SW480 (cell line): ENCODE measurements at regions not wholly inside any gene's neighbourhood (a gene's known extent, or its start where the extent isn't known, plus 50 kb on each side); places are given as distances from the start of the nearest gene placed in this dataset.
"Not testable (repeated sequence)": the region's sequence is repeated elsewhere in the genome, so short reads cannot be mapped to it uniquely, and the experiment has no call there.

ENCODE experiments used
- DNase-seq: peaks from one replicate; pipeline ENCODE4 v3.0.0-alpha.2; 2016; ENCODE audit warnings: low spot score

DNA sequence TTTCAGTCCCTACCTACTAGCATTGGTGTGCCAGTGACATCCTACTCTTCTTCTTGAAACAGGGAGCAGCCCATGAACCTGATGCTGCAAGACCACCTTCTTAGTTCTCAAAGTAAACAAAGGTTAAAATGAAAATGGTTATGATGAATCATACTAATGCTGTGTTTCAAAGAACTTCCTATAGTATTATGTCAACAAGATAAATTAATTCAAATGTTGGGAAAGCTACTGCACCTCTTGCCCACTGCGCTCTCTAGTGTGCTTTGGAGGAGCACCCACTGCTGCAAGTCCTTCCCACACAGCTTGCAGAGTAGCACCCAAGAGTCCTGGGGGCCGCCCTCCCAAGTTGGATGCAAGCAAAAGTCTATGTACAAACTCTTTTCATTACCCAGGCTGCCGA is 81.1 kb downstream of the CD200R1L start:
- no peak for DNase-seq

DNA sequence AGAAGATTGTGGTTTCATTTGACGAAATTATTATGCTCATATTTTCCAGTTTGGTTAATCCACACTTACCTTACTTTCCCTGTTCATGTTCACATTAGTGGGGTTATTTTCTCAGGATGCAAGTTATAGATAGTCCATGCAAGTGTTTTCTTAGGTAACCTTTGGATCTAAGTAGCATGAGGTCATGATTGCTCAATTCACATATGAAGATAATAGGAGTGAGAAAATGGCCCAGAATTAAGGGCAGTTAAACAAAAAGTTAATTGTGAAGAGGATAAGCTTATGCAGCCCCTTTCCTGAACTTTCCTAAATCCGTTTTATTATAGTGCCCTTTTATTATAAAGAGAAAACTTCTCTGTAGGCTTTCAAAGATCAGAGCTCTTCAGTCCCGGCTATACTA is 83.4 kb downstream of the CD200R1L start:
- DNase-seq: no peak

DNA sequence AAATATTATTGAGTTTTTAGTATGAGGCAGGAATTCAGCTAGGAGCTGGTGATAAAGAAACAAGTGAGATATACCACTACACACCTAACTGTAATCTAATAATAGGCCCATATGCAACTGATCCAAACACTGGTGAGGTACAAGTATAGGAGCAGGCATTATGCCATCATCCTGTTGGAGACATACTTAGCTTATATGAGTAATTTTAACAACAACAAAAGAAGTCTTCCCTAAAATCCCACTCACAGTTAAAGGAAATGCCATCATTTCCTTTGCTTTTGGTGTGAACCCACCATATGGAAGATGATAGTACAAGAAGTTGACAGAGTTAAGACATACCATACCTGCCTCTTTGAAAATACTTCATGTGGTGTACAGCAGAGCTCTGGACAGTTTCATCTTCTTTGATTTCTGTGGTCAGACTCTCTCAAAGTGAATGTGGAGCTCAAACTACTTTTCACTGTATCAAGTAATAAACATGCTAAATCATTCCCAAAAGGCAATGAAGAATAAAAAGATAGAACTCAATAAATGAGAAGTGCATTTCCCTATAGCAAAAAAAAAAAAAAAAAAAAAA is 85.5 kb downstream of the CD200R1L start:
- DNase-seq: no peak

DNA sequence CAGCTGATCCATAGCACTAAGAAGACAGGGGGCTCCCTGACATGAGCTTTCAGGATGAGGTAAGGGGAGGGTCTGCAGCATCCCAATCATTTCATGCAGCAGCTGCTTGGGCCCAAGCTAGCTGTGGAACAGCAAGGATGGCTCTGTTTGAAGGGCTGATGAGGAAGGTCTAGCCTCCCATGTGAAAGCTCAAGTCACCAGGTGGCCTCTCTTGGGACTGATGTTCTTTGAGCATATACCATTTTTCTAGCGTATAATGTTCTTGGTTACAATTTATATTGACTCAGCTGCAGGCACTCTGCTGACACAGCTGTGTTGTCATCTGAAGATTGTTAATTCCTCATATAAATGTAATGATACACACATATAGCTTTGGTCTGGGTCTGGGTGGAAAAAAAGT is 87.0 kb downstream of the CD200R1L start:
- DNase-seq: no peak

DNA sequence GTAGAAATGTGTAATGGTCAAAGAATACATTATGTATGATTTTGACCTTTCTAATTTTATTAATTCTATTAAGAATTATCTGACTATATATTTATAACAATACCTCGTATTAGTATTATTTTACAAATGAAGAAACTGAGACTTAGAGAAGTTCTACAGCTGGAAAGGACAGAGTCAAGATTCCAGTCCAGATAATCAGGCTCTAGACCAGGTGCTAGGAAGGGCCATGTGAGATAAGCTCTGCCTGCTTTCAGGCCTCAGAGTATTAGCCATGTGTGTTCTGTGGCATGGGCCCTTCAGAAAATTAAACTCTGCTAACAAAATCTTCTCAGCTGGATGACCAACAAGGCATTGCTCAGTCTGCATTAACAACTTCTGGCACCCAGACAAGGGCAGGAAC is 87.5 kb downstream of the CD200R1L start:
- no peak for DNase-seq

DNA sequence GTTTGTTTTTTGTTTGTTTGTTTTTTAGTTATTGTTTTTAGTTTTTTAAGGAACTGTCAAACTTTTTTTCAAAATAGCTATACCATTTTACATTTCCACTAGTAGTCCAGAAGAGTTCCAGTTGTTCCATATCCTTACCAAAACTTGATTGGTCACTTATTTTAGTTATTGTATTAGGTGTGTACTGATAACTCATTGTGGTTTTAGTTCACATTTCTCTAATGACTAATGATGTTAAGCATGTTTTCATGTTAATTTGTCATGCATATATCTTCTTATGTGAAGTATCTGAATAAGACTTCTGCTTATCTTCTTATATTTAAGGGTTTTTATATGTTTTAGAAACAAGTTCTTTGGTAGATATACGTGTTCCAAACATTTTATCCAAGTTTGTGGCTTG is 89.5 kb downstream of the CD200R1L start:
- DNase-seq: no peak

DNA sequence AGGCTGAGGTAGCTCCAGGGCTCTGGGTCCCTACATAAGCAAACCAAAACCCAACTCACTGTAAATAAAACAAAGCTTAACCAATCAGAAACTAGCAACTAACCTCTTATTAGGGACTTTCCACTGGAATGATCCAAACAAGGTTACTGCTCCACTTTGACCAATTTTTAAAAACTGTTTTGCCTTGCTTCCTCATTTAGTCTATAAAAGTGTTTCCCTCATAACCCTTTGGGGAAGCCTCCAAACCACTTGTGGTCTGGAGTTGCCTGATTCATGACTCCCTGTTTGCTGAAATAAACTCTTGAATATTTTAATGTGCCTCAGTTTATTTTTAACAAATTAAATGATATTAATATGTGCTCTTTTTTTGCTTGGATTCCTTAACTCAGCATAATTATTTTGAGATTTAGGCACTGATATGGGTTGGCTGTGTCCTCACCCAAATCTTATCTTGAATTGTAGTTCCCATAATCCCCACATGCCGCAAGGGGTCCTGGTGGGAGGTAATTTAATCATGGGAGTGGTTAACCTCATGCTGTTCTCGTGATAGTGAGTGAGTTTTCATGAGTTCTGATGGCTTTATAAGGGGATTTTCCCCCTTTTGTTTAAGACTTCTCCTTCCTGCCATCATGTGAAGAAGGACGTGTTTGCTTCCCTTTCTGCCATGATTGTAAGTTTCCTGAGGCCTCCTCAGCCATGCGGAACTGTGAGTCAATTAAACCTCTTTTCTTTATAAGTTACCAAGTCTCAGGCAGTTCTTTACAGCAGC is 90.6 kb downstream of the CD200R1L start:
- no peak for DNase-seq

DNA sequence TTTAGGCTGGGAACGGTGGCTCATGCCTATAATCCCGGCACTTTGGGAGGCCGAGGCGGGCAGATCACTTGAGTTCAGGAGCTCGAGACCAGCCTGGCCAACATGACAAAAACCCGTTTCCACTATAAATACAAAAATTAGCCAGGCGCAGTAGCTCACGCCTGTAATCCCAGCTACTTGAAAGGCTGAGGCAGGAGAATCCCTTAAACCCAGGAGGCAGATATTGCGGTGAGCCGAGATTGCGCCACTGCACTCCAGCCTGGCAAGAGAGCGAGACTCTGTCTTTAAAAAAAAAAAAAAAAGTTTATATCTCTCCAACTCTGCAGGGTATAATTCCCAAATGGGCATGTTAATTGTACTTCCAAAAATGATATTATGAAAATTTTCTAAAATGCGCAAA is 91.6 kb downstream of the CD200R1L start:
- not testable (repeated sequence) for DNase-seq

DNA sequence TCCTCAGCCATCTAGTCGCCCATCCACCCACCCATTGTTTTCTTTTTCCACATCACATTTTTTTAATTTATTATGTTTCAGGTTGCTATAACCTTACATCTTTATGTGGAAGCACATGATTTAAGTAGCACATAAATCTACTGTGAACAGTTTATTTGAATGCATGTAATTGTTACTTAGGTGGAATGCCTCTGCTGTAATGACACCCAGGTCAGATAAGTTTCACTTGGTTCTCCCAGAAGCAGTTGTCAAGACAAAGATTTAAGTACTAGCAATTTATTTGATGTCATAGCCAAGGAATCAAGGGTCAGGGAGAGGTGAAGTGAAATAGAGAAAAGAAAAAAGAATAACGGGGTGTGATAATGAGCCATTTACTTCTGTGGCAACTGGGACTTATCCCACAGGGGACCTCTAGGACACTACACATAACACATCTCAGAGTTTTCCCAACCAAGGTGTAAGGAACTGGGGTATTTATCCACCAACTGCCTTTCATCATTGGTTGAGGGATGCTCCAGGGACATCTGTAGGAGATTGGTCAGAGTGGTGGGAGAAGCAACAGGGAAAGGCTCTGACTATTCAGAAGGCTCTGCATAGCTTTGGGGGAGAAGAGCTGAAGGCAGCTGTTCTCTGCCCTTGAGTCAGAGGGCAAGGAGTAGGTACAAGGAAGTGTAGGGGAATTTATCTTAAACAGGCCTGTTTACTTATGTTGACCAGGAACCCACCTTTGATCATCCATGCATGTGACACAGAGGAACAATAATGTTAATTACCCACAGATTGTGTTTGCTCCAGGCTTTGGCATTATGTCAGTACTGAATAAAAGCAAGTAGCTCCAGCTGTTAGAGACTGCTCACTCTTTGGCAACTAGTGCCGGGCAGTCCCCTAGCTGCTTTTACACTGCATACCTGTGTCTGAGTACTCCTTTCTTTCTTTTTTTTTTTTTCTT is 94.8 kb downstream of the CD200R1L start:
- DNase-seq: peak; percentile 21

DNA sequence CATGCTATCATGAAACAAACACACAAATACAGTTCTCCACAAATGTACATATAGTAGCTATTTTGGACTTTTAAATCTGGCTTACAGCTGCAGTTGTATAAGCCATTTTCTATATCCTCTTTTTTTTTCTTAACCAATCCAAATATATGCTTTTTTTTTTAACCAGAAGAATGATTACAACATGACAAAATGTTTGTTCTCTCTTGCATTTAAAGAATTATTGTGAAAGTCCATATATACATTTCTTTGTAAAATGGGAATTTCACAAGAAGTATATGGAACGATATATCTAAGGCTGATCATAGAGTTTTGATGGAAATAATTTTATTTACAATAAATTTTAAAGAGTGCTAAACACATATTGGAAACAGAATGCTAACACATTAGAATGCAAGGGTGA is 95.6 kb downstream of the CD200R1L start:
- DNase-seq: no peak

DNA sequence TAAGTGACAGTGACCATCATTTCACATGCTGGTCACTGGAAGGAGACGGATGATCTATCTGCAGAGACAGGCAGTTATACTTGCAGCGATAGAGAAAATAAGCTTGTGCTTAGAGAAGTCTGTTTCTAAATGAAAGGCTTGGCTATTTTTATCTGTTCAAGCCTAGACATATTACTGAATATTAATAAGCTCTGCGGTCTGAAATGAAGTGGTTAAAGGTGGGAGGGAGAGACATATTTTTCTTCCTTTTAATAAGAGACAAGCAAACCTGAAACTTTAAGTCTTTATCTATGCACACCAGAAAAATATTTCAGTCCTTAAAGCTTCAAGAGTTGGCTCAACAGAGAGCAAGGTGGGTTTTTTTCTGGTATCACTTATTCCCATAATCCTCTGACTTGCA is 99.0 kb downstream of the CD200R1L start:
- DNase-seq: no peak

DNA sequence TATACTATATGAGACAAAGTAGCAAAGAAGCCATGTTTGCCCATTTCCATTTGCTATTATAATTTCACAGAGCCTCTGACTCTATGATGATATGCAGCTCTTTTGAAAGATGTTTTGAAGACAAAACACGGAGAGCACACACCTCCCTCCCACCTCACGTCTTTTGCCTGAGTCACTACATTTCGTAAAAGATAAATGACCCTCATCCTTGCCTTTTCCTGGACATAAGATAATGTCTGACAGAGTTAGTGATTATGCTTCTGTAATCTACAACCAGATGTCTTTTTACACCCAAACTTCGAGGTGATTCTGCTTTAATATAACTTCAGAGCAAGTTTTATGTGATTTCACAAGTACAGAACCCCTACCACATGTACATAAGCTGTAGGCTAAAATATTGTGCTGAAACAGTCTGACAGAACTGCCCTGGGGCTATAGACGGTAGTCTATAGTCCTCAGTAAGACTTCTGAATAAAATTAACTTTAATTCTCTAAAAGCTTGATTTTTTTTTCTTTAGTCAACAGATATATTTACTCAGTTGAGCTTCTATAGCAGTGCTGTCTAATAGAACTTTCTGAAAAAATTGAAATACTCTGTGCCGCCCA is 99.9 kb downstream of the CD200R1L start:
- DNase-seq: no peak

DNA sequence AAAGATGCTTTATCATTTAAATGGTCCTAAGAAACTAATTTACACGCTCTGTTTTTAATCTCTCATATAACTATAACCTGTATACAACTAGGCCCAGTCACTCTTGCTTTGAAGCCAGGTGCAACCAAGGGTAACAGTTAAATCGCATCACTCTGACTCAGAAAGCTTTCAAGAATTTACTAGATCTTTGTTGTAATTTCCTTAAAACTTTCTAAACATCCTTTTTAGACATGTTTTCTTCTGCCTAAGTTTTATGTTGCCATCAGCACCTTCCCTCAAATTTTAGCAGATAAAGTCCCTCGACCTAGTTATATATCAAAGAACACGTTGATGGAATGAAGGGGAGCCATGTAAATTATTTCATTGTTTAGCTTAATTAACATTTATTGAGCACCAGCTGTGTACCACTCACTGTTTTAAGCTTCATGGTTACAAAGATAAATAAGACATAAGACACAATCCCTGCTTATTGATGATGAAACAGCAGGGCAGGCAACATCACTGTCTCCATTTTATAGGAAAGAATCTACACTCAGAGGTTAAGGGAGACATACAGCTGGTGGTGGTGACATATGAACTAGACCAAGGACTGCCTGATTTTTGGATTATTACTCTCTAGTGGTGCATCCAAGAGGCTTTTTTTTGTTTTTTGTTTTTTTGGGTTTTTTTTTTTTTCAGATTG is 101.0 kb downstream of the CD200R1L start:
- no peak for DNase-seq

DNA sequence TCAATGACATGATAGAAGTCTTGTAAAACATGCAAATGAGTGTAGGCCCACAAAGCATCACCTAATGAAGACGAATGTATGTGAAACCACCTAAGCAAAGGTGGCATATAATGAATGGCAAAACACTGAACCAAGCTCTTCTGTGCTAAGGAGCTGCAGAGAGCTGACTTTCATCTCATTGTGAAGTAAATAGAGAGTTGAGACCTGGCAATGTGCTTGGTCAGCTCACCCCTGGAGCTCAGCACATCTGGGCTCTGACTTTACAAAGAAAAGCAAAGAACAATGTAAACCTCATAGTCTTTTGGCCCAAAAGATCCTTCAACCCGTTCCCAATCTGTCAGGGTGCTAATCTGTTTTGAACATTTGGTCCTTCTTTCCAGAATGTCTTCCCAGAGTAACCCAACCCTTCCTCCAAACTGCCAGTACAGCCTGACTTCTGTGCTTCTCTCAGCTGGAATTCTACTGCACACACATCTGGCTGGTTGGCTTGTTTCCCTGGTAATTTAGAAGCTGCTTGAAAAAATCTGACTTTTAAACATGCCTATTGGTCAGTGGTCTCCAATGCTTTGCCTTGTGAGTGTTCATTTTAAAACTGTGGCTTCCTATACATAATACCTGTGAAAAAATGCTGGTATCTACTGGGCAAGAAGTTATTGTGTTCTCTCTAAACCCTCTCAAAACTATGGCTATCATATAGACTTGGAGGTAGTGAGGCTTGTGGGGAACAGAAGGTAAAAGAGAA is 101.7 kb downstream of the CD200R1L start:
- no peak for DNase-seq

DNA sequence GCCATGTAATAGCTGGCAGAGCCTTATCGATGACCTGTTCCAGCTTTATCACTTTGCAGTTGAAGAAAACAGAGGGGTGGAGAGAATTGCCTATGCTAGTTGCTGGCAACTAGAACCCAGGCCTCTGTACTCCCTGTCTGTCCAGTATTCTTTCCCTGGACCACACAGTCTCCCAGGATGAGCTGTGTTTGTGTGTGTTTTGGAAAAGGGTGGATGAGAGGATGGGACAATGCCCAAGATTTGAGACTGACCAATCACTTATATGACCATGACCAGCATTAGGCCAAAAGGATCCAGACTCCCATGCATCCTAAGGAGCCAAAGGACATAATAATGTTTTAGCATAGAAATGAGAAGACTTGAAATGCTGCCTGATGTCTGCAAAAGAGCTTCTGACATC is 102.6 kb downstream of the CD200R1L start:
- DNase-seq: no peak

DNA sequence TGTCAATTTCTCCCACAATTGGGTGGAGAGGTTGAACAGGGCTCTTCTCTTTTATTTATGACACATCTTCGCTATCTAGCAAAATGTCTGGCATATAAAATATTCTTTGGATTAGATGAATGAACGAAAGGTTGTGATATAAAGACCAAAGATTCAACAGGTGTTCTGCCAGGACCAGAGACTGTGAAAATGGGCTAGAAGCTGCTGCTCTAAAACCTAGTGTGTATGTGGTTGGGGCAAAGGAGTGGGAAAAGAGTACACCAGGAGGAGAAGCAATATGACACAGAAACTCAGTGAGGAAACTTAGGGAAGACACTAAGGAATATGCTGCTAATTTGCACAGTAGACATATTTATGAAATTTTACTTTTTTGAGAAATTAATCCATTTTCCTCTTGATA is 102.0 kb upstream of the CCDC80 start:
- no peak for DNase-seq

DNA sequence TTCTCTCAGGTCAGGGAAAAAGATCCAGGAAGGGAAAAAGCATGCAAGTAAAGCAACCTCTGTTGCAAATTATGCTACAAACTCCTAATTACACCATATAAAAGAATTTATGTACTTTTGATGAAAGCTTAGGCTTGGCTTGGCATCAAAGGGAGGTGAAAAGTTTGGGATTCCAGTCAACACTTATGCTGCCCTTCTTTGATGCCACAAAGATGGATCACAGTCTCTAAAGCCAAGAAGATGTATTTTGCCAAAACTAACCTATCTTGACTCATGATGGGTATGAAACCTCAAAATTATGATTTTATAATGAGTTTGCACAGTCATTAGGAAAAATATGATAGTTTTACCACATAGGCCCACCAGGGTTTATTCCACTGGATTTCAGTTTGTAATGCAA is 101.0 kb upstream of the CCDC80 start:
- no peak for DNase-seq

DNA sequence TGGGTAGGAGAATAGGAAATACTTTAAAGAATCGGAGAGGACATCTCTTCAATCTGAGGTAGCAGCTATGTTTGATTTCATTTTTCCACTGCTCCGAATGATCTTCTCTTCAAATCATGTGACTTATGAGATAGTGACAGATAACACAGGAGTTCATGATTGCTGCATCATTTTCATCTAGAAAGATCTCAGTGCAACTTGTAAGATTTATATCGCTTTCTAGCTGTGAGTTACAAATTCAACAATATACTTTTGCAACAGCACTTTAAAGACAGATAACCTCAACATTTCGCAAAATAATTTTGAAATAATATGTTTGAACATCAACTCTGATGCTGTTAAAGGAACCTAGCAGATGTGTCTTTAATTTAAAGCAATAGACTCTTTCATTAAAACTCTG is 99.9 kb upstream of the CCDC80 start:
- no peak for DNase-seq

DNA sequence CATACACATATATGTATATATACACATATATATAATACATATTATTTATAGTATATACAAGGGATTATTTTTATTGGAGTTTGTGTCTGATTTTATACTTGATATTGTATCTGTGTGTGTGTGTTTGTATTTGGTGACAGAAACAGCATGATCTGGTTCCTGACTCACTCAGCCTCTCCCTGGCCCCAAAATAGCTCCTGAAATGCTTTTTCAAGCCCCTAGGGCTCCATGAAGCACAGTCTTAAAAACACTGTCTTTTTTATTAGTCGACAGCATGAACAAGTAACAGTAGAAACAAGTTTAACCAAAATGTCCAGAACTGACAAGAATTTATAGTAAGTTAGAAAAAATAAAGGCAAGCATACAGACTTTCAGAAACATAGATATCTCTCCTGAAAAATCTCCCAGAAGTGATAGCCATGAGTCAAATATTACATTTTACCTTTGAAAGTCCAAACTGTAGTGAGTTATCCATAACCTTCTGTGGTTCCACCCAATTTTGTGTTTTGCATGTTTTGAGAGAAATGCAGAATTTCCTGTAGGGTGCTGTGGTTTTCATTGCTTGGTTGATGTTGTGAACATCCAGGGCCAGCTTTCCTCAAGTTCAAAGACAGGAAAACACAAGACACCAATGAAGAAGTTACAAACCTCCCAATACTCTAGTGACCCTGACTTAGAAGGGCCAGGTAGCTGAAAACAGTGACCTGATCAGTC is 98.5 kb upstream of the CCDC80 start:
- no peak for DNase-seq

DNA sequence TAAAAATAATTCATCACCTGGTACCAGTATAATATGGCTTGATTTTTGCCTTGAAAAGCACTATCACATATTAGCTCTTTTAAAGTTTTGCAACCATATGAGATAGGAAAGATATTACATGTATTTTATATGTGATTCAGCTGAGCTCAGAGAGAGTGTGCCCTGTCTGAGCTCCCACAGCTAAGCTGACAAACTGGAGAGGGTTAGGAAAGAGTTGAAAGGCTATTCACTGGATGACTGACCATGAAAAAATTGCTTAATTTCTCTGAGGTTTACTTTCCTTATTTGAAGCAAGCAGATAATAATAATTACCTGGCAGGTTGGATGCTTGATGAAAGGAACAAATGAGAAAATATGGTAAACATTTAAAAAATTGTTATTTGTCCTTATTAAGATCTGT is 97.4 kb upstream of the CCDC80 start:
- DNase-seq: no peak
